Hypothalamus (tissue), 51 donors: ENCODE measurements at regions not wholly inside any gene's neighbourhood (a gene's known extent, or its start where the extent isn't known, plus 50 kb on each side); places are given as distances from the start of the nearest gene placed in this dataset.

Experiments used
- DNase-seq, 51 donors: peaks; one replicate each; lab custom pipeline; 2025; lab: John Stamatoyannopoulos, UW

DNA sequence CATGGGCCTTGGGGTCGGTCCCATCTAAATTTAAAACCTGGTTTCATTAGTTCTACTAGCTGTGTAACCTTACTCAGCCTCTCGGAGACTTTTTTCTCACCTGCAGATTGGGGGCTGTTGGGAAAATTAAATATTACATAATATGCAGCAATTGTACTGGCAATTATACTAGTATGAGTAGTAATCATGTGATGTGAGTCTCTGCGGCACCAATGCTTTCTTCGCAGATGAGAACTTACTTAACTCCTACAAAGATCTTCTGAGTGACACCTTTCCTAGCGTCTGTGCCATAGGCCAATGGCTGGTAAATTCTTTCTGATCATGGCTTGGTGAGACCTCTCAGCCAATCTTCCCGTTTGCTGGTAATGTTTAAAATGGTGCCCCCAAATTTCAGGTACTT is 391.3 kb downstream of the NXPE2 start:
- peak in 1 of 51 donors; percentile 13 for DNase-seq

- peak in 1 of 51 donors; percentile 18 for DNase-seq
Measured at GRCh38 chr11:115075356-115075755, 397.0 kb downstream of the NXPE2 start.

GRCh38 chr11:115077740-115078139 is 399.4 kb downstream of the NXPE2 start:
- no peak for DNase-seq

- peak in 8 of 51 donors; percentile 13 to 81 (median 24) for DNase-seq
Measured at GRCh38 chr11:115078461-115079438, 400.4 kb downstream of the NXPE2 start.

- no peak for DNase-seq
Measured at GRCh38 chr11:115080923-115081680, 402.8 kb downstream of the NXPE2 start.

DNA sequence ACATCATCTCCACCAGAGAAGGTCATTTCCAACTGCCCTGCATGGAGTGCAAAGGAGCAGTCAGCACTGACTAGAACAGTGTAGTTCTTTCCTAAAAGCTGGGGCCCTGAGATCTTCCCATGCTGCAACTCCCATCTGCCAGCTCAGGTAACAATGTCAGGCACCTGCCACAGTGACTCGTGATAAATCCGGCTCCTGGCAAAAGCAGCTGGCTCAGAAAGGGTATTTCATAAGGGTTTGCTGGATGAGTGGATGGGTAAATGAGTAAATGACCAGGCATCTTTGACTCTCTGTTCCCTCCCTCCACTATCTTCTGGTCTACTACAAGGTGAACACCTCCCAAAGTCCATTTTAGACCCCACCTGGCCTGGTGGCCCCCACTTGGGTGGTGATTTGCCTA is 403.6 kb downstream of the NXPE2 start:
- no peak for DNase-seq

GRCh38 chr11:115083144-115083806 is 404.9 kb downstream of the NXPE2 start:
- peak in 1 of 51 donors; percentile 51 for DNase-seq

GRCh38 chr11:115084231-115084630 is 405.9 kb downstream of the NXPE2 start:
- DNase-seq = no peak

DNA sequence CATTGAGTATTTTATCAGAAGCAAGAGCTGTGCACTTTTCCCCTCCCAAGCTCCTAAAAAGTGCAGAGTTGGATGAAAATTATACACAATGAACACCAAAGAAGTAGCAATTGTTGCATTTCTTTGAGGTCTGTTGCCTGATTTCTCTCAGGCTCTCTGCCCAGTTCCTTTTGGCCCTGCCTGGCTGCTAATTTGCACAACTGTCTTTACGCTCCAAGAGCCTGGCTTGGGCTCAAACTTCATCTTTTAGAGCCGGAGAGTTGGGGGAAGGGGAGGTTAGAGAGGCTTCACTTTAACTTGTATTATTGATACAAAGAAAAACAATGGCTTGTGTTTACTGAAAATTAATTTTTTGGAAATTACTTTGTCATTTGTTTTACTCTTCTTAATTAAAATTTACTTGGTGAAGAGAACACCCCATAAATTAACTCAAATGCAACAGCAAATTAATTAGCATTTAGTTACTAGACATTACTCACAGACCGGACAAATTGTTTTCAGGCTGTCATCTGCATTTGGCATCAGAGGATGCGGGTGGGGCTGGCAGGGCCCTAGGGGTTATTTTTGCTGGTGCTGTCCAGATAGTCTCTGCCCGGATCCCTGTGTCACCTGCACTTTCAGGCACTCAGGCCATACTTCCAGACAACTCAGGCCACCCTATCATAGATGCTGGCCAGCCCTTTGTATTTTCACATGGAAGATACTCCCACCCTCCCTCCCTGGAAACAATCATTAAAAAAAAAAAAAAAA is 407.3 kb downstream of the NXPE2 start:
- DNase-seq = peak in 24 of 51 donors; percentile 3 to 67 (median 37)

GRCh38 chr11:115087791-115088190 is 409.5 kb downstream of the NXPE2 start:
- DNase-seq = no peak

DNA sequence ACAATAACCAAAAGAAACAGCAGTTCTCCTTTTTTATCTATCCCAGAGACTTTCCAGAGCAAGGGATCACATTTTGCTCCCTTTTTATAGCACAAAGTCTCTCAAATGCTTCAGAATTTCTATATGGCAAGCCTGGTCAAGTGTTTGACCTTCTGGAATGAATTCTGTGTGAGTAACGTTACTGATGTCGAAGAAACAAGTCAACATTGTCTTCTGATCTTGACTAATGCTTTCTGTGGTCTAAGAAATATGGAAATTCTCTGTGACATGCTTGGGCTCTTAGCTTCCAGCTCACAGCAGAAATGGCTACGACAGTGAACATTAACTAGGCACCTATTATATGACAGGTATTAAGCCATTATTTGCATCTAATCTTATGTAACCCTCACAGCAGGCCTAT is 411.7 kb downstream of the CADM1 start:
- no peak for DNase-seq

GRCh38 chr11:115097796-115098408 is 406.3 kb downstream of the CADM1 start:
- DNase-seq = no peak

DNA sequence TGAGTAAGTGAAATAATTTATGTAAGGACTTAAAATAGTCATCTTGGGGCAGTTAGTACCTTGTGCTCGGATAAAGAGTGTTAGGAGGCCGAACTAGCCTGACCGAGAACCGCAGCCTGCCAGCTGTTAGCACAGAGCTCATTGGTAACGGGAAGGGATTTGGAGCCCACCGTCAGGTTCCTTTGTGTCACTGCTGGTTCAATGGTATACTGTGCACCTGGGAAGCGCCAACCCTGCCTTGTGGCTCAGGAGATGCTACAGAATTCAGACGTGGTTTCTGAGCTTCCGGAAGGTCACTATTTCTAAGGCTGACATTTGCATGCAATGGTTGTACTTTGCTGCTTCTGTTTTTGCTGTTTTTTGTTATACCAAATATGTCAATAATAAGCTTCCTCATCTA is 403.5 kb downstream of the CADM1 start:
- no peak for DNase-seq

DNA sequence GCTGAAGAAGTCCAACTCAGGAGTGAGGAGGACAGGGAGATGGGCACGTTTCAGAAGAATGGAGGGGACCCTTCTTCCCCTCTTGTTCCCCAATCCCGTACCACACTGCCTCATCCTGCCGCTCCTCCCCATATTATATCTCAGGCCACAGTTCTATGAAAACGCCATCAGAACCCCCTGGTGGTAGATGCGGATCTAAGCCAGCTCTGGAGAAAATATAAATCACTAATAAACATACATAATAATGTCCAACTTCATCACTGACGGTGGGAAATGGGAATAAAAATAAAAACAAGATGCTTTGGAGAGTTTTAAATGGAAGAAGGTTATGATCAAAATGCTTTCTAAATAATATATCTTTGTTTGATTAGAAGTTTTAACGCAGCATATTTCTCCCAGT is 400.3 kb downstream of the CADM1 start:
- DNase-seq = no peak

GRCh38 chr11:115104851-115105453 is 399.3 kb downstream of the CADM1 start:
- no peak for DNase-seq

- DNase-seq = no peak
Measured at GRCh38 chr11:115111066-115111465, 393.1 kb downstream of the CADM1 start.

- DNase-seq = no peak
Measured at GRCh38 chr11:115112754-115113153, 391.5 kb downstream of the CADM1 start.

GRCh38 chr11:115117956-115118493 is 386.2 kb downstream of the CADM1 start:
- DNase-seq = no peak

DNA sequence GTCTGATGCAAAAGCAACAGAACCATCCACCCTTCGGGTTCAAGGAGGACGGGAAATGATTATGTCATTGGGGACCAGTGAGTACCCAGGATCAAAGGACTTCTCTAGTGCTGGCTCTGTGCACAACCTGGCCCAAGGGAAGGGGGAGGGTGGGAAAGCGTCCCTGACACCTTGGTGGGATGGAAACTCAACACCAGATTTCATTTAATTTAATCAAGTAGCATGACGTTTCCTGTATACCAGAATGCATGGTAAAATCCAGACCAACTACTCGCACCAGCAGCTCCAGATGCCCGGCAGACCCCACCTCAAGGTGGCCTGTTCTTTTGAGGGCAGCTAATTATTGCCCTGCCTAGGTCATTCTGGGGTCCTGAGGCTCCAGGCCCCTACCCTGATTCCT is 385.1 kb downstream of the CADM1 start:
- DNase-seq = no peak
